ENCODE measurements at regions not wholly inside any gene's neighbourhood (a gene's known extent, or its start where the extent isn't known, plus 50 kb on each side); places are given as distances from the start of the nearest gene placed in this dataset.

DNA sequence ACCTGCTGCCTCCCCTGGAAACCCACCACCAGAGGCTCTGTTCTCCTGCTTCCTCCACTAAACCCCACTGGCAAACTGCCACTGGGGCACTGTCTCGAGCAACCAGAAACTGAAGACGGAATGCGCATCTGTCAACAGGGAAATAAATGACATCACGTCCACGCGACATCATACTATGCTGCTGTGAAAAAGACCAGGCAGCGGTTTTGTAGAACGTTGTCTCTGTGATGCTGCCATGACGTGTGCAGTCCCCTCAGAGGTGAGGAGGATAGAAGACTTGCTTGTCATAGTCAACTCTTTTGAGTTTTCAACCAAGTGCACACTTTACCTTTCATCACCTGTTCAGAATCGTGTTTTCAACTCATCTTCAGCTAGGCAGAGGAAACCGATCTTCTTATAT, 203.0 kb upstream of the IGF1R start:
- Histone ChIP-seq H3K9ac (ENCODE audit: low read length) (no peak overlapping the region), H3K27me3 (ENCODE audit: control insufficient read depth, insufficient read depth, low read length) (no peaks in the 10 kb centered on the region), H3K36me3 (ENCODE audit: control insufficient read depth, insufficient read depth, low read length) (no peaks in the 10 kb centered on the region), H3K4me3 (ENCODE audit: low read length) (no peak overlapping the region), H3K27ac (ENCODE audit: low read depth, low read length) (no peak overlapping the region), H3K4me1 (ENCODE audit: control insufficient read depth, insufficient read depth, low read length) (peaks cover 2% of the 10 kb centered on the region)

DNA sequence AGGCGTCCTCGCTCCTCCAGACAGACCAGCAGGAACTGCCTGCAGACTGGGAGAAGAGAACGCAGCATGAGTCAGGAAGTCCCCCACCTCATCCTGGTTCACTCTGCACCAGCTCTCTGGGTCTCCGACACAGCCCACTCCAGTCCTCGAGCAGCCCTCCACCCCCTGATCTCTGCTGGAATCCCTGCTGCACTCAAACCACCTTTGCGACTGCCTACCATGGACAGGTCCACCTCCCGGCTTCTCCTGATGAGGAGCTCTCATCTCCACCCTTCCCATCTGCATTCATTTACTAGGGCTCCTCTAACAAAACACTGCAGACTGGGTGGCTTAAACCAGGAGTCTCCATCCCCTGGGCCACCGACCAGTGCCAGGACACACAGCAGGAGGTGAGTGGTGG, 202.3 kb upstream of the IGF1R start:
- peaks cover 2% of the 10 kb centered on the region for H3K4me1 ChIP-seq (ENCODE audit: control insufficient read depth, insufficient read depth, low read length)
- H3K4me3 ChIP-seq (ENCODE audit: low read length), result no peak overlapping the region
- no peaks in the 10 kb centered on the region for H3K27me3 ChIP-seq (ENCODE audit: control insufficient read depth, insufficient read depth, low read length)
- H3K27ac ChIP-seq (ENCODE audit: low read depth, low read length), result no peak overlapping the region
- no peaks in the 10 kb centered on the region for H3K36me3 ChIP-seq (ENCODE audit: control insufficient read depth, insufficient read depth, low read length)
- H3K9ac ChIP-seq (ENCODE audit: low read length), result no peak overlapping the region

DNA sequence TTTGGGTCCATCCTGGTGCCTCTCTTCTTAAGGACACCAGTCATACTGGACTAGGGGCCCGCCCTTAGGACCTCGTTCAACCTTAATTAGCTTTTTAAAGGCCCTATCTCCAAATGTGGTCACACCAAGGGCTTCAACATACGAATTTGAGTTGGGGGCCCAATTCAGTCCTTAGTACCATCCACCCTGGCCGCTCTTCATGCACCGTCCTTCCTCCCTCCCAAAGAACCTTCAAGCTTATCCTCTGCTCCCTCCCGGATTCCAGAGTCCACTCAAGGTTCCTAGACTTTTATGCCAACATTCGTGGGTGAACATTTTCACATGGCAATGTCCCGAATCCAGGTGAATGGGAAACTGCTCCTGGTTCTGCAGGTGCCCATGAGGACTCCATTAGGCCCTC, 201.3 kb upstream of the IGF1R start:
- H3K27ac ChIP-seq (ENCODE audit: low read depth, low read length), result no peak overlapping the region
- H3K9ac ChIP-seq (ENCODE audit: low read length), result no peak overlapping the region
- H3K27me3 ChIP-seq (ENCODE audit: control insufficient read depth, insufficient read depth, low read length), result no peaks in the 10 kb centered on the region
- no peak overlapping the region for H3K4me3 ChIP-seq (ENCODE audit: low read length)
- H3K4me1 ChIP-seq (ENCODE audit: control insufficient read depth, insufficient read depth, low read length), result peaks cover 2% of the 10 kb centered on the region
- H3K36me3 ChIP-seq (ENCODE audit: control insufficient read depth, insufficient read depth, low read length), result no peaks in the 10 kb centered on the region

DNA sequence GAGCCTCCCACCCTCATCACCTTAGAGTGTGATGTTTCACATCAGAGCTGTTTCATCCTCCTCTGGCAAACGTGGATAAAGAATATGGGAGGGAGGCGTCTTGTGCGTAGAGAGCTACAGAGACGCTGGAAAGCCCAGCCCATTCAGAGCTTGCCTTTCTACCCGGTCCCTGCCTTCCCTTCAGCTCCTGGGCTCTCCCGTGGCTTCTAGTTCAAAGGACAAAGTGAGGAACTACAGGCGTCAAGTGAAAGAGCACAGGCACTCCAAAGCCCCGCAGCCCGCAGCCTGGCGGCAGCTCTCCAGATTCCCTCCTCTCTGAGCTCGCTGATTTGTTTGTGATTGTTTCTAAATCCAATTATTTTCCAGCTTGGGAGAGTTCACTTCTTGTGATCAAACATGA, 197.1 kb upstream of the IGF1R start:
- Histone ChIP-seq H3K9ac (ENCODE audit: low read length) (no peak overlapping the region), H3K27me3 (ENCODE audit: control insufficient read depth, insufficient read depth, low read length) (no peaks in the 10 kb centered on the region), H3K4me3 (ENCODE audit: low read length) (no peak overlapping the region), H3K4me1 (ENCODE audit: control insufficient read depth, insufficient read depth, low read length) (no peaks in the 10 kb centered on the region), H3K27ac (ENCODE audit: low read depth, low read length) (no peak overlapping the region), H3K36me3 (ENCODE audit: control insufficient read depth, insufficient read depth, low read length) (no peaks in the 10 kb centered on the region)

DNA sequence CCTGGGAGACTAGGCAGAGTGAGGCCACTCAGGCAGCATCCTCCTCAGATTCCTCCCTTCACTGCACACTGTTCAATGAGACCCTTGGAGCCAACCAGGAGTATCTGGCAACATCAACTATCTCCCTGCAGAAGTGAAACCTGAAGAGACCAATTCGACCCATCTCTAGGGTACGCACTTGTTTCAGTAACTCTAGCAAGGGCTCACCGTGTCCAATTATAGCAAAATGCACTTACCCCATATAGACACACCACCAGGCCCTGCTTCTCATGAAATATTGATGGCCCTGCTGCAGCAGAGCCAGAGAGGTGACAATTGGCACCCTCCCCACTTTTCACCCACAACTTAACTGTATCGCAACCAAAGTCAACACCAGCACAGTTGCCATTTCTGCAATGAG, 196.1 kb upstream of the IGF1R start:
- Histone ChIP-seq H3K4me1 (ENCODE audit: control insufficient read depth, insufficient read depth, low read length) (no peaks in the 10 kb centered on the region), H3K27ac (ENCODE audit: low read depth, low read length) (no peak overlapping the region), H3K9ac (ENCODE audit: low read length) (no peak overlapping the region), H3K4me3 (ENCODE audit: low read length) (no peak overlapping the region), H3K27me3 (ENCODE audit: control insufficient read depth, insufficient read depth, low read length) (no peaks in the 10 kb centered on the region), H3K36me3 (ENCODE audit: control insufficient read depth, insufficient read depth, low read length) (no peaks in the 10 kb centered on the region)

DNA sequence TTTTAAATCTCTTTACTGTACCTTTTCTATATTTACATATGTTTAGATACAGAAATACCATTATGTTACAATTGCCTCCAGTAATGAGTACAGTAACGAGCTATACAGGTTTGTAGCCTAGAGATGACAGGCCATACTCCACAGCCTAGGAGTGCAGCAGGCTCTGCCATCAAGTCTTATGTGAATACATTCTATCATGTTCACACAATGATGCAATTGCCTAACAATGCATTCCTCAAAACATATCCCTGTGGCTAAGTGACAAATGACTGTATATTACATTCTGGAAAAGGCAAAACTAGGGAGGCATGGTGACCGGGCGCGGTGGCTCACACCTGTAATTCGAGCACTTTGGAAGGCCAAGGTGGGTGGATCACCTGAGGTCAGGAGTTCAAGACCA, 192.4 kb upstream of the IGF1R start:
- no peak overlapping the region for H3K27ac ChIP-seq (ENCODE audit: low read depth, low read length)
- H3K27me3 ChIP-seq (ENCODE audit: control insufficient read depth, insufficient read depth, low read length), result no peaks in the 10 kb centered on the region
- H3K9ac ChIP-seq (ENCODE audit: low read length), result no peak overlapping the region
- H3K36me3 ChIP-seq (ENCODE audit: control insufficient read depth, insufficient read depth, low read length), result no peaks in the 10 kb centered on the region
- no peak overlapping the region for H3K4me3 ChIP-seq (ENCODE audit: low read length)
- H3K4me1 ChIP-seq (ENCODE audit: control insufficient read depth, insufficient read depth, low read length), result no peaks in the 10 kb centered on the region

DNA sequence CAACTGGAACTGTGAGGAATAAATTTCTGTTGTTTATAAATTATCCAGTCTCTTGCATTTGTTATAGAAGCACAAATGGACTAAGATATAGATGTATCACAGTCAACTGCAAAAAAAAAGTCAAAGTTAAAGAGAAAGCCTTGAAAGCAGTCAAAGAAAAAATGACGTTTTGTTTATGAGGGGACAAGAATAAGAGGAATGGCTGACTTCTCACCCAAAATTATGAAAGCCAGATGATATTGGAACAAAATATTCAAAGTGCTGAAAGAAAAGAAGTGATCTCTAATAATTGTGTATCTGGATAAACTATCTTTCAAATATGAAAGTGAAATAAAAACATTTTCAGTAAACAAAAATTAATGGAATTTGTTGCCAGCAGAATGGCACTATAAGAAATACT, 171.8 kb upstream of the IGF1R start:
- Histone ChIP-seq H3K4me3 (ENCODE audit: low read length) (no peak overlapping the region), H3K9ac (ENCODE audit: low read length) (no peak overlapping the region), H3K36me3 (ENCODE audit: control insufficient read depth, insufficient read depth, low read length) (no peaks in the 10 kb centered on the region), H3K27me3 (ENCODE audit: control insufficient read depth, insufficient read depth, low read length) (no peaks in the 10 kb centered on the region), H3K4me1 (ENCODE audit: control insufficient read depth, insufficient read depth, low read length) (no peaks in the 10 kb centered on the region), H3K27ac (ENCODE audit: low read depth, low read length) (no peak overlapping the region)

DNA sequence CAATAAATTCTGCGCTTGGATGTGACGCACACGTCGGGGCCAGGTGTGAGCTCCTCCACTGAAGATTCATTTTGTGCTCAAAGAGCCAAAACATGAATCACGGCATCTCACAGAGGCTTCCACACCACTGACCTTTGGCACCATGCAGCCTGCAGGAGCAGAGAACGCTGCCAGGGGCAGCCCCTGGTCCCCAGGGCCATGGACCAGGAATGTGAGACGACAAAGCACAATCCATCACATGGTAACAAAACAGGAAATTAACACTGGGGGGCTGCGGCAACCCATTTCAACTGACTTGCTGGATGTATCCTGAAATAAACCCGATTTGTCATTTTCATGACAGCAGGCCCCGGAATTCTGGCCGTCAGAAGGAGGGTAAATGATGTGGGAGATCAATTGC, 167.5 kb upstream of the IGF1R start:
- Histone ChIP-seq H3K27me3 (ENCODE audit: control insufficient read depth, insufficient read depth, low read length) (no peaks in the 10 kb centered on the region), H3K4me3 (ENCODE audit: low read length) (no peak overlapping the region), H3K27ac (ENCODE audit: low read depth, low read length) (no peak overlapping the region), H3K4me1 (ENCODE audit: control insufficient read depth, insufficient read depth, low read length) (no peaks in the 10 kb centered on the region), H3K36me3 (ENCODE audit: control insufficient read depth, insufficient read depth, low read length) (no peaks in the 10 kb centered on the region), H3K9ac (ENCODE audit: low read length) (no peak overlapping the region)

DNA sequence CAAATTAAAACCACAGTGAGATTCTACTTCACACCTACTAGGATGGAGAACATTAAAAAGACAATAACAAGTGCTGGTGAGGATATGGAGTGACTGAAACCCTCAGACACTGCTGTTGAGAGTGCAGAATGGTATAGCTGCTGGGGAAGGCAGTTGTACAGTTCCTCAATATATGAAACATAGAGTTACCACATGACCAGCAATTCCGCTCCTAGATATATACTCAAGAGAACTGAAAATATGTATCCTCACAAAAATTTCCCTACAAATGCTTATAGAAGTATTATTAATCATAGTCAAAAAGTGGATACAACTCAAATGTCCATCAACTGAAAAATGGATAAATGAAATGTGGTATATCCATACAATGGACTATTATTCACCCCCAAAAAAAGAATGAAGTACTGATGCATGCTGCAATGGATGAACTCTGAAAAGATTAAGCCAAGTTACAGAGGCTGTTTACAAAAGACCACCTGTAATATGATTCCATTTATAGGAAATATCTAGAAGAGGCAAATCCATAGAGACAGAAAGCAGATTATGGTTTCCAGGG, 164.7 kb upstream of the IGF1R start:
- Histone ChIP-seq H3K9ac (ENCODE audit: low read length) (no peak overlapping the region), H3K27ac (ENCODE audit: low read depth, low read length) (no peak overlapping the region), H3K27me3 (ENCODE audit: control insufficient read depth, insufficient read depth, low read length) (no peaks in the 10 kb centered on the region), H3K4me1 (ENCODE audit: control insufficient read depth, insufficient read depth, low read length) (no peaks in the 10 kb centered on the region), H3K36me3 (ENCODE audit: control insufficient read depth, insufficient read depth, low read length) (no peaks in the 10 kb centered on the region), H3K4me3 (ENCODE audit: low read length) (no peak overlapping the region)

DNA sequence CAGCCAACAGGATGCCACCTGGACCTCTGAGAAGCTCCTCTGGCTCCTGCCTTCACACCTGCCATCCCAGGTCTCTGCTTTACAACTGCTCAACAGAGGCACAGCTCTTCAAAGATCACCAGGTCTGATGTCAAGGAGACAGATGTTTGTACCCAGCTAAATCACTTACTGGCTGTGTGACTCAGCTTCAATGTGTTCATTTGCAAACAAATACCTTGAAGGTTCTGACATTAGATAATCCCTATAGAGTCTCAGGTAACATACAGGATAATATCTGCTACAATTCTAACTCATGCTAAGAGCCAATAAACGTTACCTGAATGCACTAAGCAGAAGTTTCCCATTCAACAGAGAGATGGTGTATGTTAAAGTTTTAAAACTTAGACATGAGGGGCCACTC, 163.4 kb upstream of the IGF1R start:
- Histone ChIP-seq H3K4me1 (ENCODE audit: control insufficient read depth, insufficient read depth, low read length) (no peaks in the 10 kb centered on the region), H3K36me3 (ENCODE audit: control insufficient read depth, insufficient read depth, low read length) (no peaks in the 10 kb centered on the region), H3K27ac (ENCODE audit: low read depth, low read length) (no peak overlapping the region), H3K9ac (ENCODE audit: low read length) (no peak overlapping the region), H3K27me3 (ENCODE audit: control insufficient read depth, insufficient read depth, low read length) (no peaks in the 10 kb centered on the region), H3K4me3 (ENCODE audit: low read length) (no peak overlapping the region)

DNA sequence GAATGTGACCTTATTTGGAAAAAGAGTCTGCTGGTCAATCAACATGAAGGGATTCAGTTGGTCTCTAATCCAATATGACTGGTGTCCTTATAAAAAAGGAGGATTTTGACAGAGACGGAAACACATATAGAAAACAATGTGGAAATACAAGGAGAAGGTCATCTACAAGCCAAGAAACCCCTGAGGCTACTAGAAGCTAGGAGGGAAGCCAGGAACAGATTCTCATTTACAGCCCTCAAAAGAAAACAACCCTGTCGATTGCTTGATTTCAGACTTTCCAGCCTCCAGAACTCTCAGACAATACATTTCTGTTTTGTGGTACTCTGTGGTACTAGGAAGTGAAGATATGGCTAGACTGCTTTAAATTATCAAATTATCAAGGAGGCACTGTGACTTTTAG, 162.9 kb upstream of the IGF1R start:
- Histone ChIP-seq H3K9ac (ENCODE audit: low read length) (no peak overlapping the region), H3K4me1 (ENCODE audit: control insufficient read depth, insufficient read depth, low read length) (no peaks in the 10 kb centered on the region), H3K36me3 (ENCODE audit: control insufficient read depth, insufficient read depth, low read length) (no peaks in the 10 kb centered on the region), H3K27ac (ENCODE audit: low read depth, low read length) (no peak overlapping the region), H3K4me3 (ENCODE audit: low read length) (no peak overlapping the region), H3K27me3 (ENCODE audit: control insufficient read depth, insufficient read depth, low read length) (no peaks in the 10 kb centered on the region)

DNA sequence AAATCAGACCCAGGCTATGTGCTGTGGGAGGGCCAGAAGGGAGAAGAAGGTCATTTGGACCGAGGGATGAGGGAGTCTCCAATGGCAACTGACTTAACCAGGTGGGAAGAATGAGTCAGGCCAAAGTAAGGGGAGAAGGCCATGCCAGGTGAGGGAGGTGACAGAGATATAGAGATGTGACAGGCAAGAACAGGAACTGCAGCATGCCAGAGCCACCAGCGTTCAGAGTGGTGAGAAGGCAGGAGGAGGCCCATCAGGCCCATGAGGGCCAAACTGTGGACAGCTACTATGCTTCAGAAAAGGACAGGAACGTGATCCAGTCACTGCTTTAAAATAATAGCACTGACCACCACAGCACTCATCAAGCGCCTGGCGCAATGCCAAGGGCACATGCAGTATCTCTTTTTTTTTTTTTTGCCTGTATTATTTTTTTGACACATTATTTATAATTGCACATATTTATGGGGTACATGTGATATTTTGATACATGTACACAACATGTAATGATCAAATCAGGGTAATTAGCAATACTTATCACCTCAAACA, 154.3 kb upstream of the IGF1R start:
- Histone ChIP-seq H3K27ac (ENCODE audit: low read depth, low read length) (no peak overlapping the region), H3K9ac (ENCODE audit: low read length) (no peak overlapping the region), H3K27me3 (ENCODE audit: control insufficient read depth, insufficient read depth, low read length) (no peaks in the 10 kb centered on the region), H3K4me3 (ENCODE audit: low read length) (no peak overlapping the region), H3K36me3 (ENCODE audit: control insufficient read depth, insufficient read depth, low read length) (no peaks in the 10 kb centered on the region), H3K4me1 (ENCODE audit: control insufficient read depth, insufficient read depth, low read length) (no peaks in the 10 kb centered on the region)

DNA sequence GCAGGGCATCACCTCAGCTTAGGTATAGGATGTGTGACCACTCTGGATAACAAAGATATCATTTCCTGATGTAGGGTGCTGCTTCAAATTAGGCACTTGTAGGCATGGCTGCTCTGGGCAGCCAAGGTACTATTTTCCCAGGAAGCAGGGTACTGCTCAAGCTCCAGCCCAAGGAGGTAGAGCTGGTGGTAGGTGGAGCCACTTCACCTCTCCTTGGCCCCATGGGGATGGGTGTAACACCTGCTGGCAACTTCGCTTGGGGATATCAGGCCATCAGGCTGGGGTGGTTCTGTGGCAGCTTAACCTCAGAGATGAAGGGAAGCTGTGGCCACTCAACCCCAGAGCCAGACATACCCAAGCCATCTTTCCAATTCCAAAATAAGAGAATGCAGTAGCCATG, 147.1 kb upstream of the IGF1R start:
- Histone ChIP-seq H3K27ac (ENCODE audit: low read depth, low read length) (no peak overlapping the region), H3K9ac (ENCODE audit: low read length) (no peak overlapping the region), H3K4me3 (ENCODE audit: low read length) (no peak overlapping the region), H3K36me3 (ENCODE audit: control insufficient read depth, insufficient read depth, low read length) (no peaks in the 10 kb centered on the region), H3K4me1 (ENCODE audit: control insufficient read depth, insufficient read depth, low read length) (no peaks in the 10 kb centered on the region), H3K27me3 (ENCODE audit: control insufficient read depth, insufficient read depth, low read length) (no peaks in the 10 kb centered on the region)

Data from rectal smooth muscle tissue (tissue), 1 donor.